Panc1 (cell line): ENCODE measurements at regions not wholly inside any gene's neighbourhood (a gene's known extent, or its start where the extent isn't known, plus 50 kb on each side); places are given as distances from the start of the nearest gene placed in this dataset.

Experiments used
- ATAC-seq: fragments of 200-7000 bp; cut with Tn5 transposase; 2 replicates; pipeline ENCODE4 v1.9.1; 2020; ENCODE audit warnings: mild to moderate bottlenecking, moderate library complexity
- BruUV-seq: library from RNA; stranded (reverse); fragments of 400-500 nt; replicated peaks from 2 replicates; lab custom pipeline; 2021; lab: Mats Ljungman, UMichigan
- CTCF ChIA-PET: fragments of 300-600 bp; sonication (Branson Sonifier 250); formaldehyde crosslinking; loops from one replicate; lab custom pipeline; 2022; ENCODE audit warnings: antibody characterized with exemption; lab: Charles Lee
- POLR2A ChIA-PET: fragments of 300-600 bp; sonication (Branson Sonifier 250); formaldehyde crosslinking; loops from one replicate; lab custom pipeline; 2022; ENCODE audit warnings: antibody characterized with exemption; lab: Charles Lee
- DNase-seq: peaks from one replicate; pipeline ENCODE4 v3.0.0-alpha.2; 2010; ENCODE audit warnings: low read depth, low spot score
- H3K27ac ChIP-seq: 2 replicates; pipeline ENCODE4 v1.5.1; 2011; ENCODE audit warnings: mild to moderate bottlenecking, low read length, inconsistent platforms
- H3K27me3 ChIP-seq: fragments of 200-500 bp; sonication (Bioruptor generic); 2 replicates; pipeline ENCODE4 v1.6.0; 2014; ENCODE audit warnings: low read length, inconsistent platforms; ENCODE audit not compliant: control insufficient read depth, insufficient read depth
- H3K36me3 ChIP-seq: fragments of 200-500 bp; sonication (Bioruptor generic); 2 replicates; pipeline ENCODE4 v1.5.1; 2014; ENCODE audit warnings: inconsistent platforms, mild to moderate bottlenecking, low read length, moderate library complexity; ENCODE audit not compliant: control insufficient read depth, insufficient read depth
- H3K4me1 ChIP-seq: 2 replicates; pipeline ENCODE4 v1.5.1; 2011; ENCODE audit warnings: inconsistent platforms, mild to moderate bottlenecking, low read length, moderate library complexity; ENCODE audit not compliant: control insufficient read depth, insufficient read depth
- H3K4me3 ChIP-seq, 2 experiments: 2 replicates each; pipeline ENCODE4 v1.5.1; 2011 to 2012; ENCODE audit warnings: low read depth in 2 of 2, low read length in 2 of 2, mild to moderate bottlenecking in 2 of 2, inconsistent platforms in 1 of 2, moderate library complexity in 1 of 2
- H3K9me3 ChIP-seq: fragments of 200-500 bp; sonication (Bioruptor generic); 2 replicates; pipeline ENCODE4 v1.5.1; 2014; ENCODE audit warnings: low read depth, mild to moderate bottlenecking, inconsistent platforms, low read length, moderate library complexity; ENCODE audit not compliant: control insufficient read depth, insufficient read depth
- CTCF ChIP-seq: fragments of 450-650 bp; IDR thresholded peaks from 2 replicates; pipeline ENCODE4 v1.5.1; 2017; ENCODE audit warnings: mild to moderate bottlenecking
- POLR2AphosphoS5 ChIP-seq: IDR thresholded peaks from 2 replicates; pipeline ENCODE4 v1.6.1; 2012; ENCODE audit warnings: mild to moderate bottlenecking, low read depth, low read length, moderate library complexity
- REST ChIP-seq, 2 experiments: IDR thresholded peaks; 2 replicates each; pipeline ENCODE4 v1.6.1; 2011 to 2012; ENCODE audit warnings: low read depth in 2 of 2, control low read depth in 1 of 2, low read length in 1 of 2, mild to moderate bottlenecking in 1 of 2, moderate library complexity in 1 of 2; ENCODE audit not compliant: insufficient read depth in 1 of 2
- SIN3A ChIP-seq: IDR thresholded peaks from 2 replicates; pipeline ENCODE4 v1.6.1; 2012; ENCODE audit warnings: low read depth, mild to moderate bottlenecking, low read length, moderate library complexity, borderline replicate concordance; ENCODE audit not compliant: insufficient read depth
- TCF7L2 ChIP-seq: IDR thresholded peaks from 2 replicates; pipeline ENCODE4 v1.6.1; 2011; ENCODE audit warnings: mild to moderate bottlenecking, low read depth, low read length, inconsistent platforms
- in situ Hi-C: cut with HindIII; loops from 2 replicates; pipeline ENCODE4 v1.10.0; 2016; ENCODE audit warnings: low sequenced_read_pairs, low pct_unique_long_range_greater_than_20kb
- intact Hi-C: fragments of 100-400 bp; cut with micrococcal nuclease; formaldehyde crosslinking; loops from one replicate; pipeline ENCODE4 v1.10.0; 2022; ENCODE audit not compliant: unreplicated experiment

GRCh38 chr20:39812116-39812515, 850.0 kb downstream of the DHX35 start:
- Histone ChIP-seq H3K27me3 (no peaks in the 10 kb centered on the region), H3K4me1 (no peaks in the 10 kb centered on the region), H3K9me3 (no peaks in the 10 kb centered on the region), H3K27ac (no peak overlapping the region), H3K4me3 (no peak overlapping the region), H3K36me3 (no peaks in the 10 kb centered on the region)
- in situ Hi-C loops (no loop called here), intact Hi-C loops (no loop called here)
- no peak for TF ChIP-seq TCF7L2
- no peak for TF ChIP-seq REST (IDR thresholded peaks at IDR 0.05; ENCODE audit: insufficient read depth in 1 of 2, low read depth in 2 of 2, low read length in 1 of 2)
- TF ChIP-seq POLR2AphosphoS5 = no peak
- TF ChIP-seq CTCF = no peak
- TF ChIP-seq SIN3A = no peak
- no TSS peak for BruUV-seq
- ChIA-PET POLR2A (no interaction called here), CTCF (no interaction called here)
- ATAC-seq (no peak), DNase-seq (no peak)

GRCh38 chr20:39810309-39810708, 848.2 kb downstream of the DHX35 start:
- Histone ChIP-seq H3K27ac (no peak overlapping the region), H3K9me3 (no peaks in the 10 kb centered on the region), H3K4me1 (no peaks in the 10 kb centered on the region), H3K4me3 (no peak overlapping the region), H3K36me3 (no peaks in the 10 kb centered on the region), H3K27me3 (no peaks in the 10 kb centered on the region)
- TF ChIP-seq CTCF (no peak), REST (IDR thresholded peaks at IDR 0.05; ENCODE audit: insufficient read depth in 1 of 2, low read depth in 2 of 2, low read length in 1 of 2) (no peak), POLR2AphosphoS5 (no peak), SIN3A (no peak), TCF7L2 (no peak)
- in situ Hi-C loops (no loop called here), intact Hi-C loops (no loop called here)
- DNase-seq (no peak), ATAC-seq (no peak)
- no TSS peak for BruUV-seq
- POLR2A ChIA-PET = no interaction called here
- CTCF ChIA-PET = no interaction called here
